ENCODE measurements at regions not wholly inside any gene's neighbourhood (a gene's known extent, or its start where the extent isn't known, plus 50 kb on each side); places are given as distances from the start of the nearest gene placed in this dataset.

DNA sequence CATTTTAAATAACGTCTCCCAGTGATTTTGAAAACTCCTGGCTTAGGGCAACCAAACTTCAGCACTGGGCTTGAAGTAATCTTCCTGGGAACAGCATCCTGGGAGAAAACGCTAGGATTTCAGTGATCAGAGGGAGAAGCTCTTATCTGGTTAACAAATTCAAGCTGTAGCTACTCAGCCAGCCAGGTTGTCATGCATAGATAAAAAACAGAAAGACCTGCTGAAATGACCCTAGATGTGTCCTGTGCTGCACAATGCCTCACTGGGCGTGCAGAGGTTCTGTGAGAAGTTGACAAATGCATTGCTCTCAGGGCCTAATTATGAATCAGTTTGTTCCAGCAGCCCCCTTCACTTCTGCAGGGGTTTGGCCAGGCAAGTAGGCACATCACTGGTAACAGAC lies 68.9 kb upstream of the CHCHD3 start:
- no peaks in the 10 kb centered on the region for H3K4me1 ChIP-seq (ENCODE audit: insufficient read depth, low read length)
- H4K91ac ChIP-seq (ENCODE audit: insufficient read length, low read depth, low read length) = no peak overlapping the region
- H3K36me3 Mint-ChIP-seq (ENCODE audit: insufficient read depth in 1 of 3, low read depth in 3 of 3) = no peaks in the 10 kb centered on the region
- H3K9me3 Mint-ChIP-seq = no peaks in the 10 kb centered on the region
- H2BK20ac ChIP-seq (ENCODE audit: low read depth, low read length, poor library complexity, severe bottlenecking) = peak overlapping the region; percentile 26
- no peak overlapping the region for H2BK15ac ChIP-seq (ENCODE audit: low read depth, low read length)
- no peak overlapping the region for H2BK5ac ChIP-seq (ENCODE audit: insufficient read length, low read length)
- WGBS (ENCODE audit: extremely low coverage, insufficient read length, low lambda C conversion rate) = no CpG with 5 or more reads among the region's 3 CpGs
- no peak overlapping the region for H3K9ac ChIP-seq (ENCODE audit: extremely low read depth, insufficient read length, low read length)
- DNase-seq = no peak
- H3K27me3 Mint-ChIP-seq (ENCODE audit: low read depth) = no peaks in the 10 kb centered on the region
- H2BK12ac ChIP-seq (ENCODE audit: insufficient read length, low read depth, low read length) = no peak overlapping the region
- H3K23me2 ChIP-seq (ENCODE audit: insufficient read length, low read depth, low read length, poor library complexity, severe bottlenecking) = no peaks in the 10 kb centered on the region
- H3K56ac ChIP-seq (ENCODE audit: insufficient read length, low read depth, low read length) = no peak overlapping the region
- no peak overlapping the region for H3K23ac ChIP-seq (ENCODE audit: insufficient read length, low read depth, low read length)
- no peak overlapping the region for H3K4me3 Mint-ChIP-seq
- no peak overlapping the region for H3K4me2 ChIP-seq (ENCODE audit: insufficient read depth, insufficient read length, low read length)
- H3K27me3 ChIP-seq (ENCODE audit: insufficient read depth, low read length) = no peaks in the 10 kb centered on the region
- H3K9me3 ChIP-seq (ENCODE audit: control insufficient read depth, low read depth, low read length) = no peaks in the 10 kb centered on the region
- H3K4ac ChIP-seq (ENCODE audit: low read depth, low read length) = no peak overlapping the region
- no peak overlapping the region for H2AK5ac ChIP-seq (ENCODE audit: insufficient read length, low read length)
- H3T11ph ChIP-seq (ENCODE audit: low read length) = no peak overlapping the region
- no peak overlapping the region for H3K18ac ChIP-seq (ENCODE audit: insufficient read length, low read depth, low read length)
- H3K79me1 ChIP-seq (ENCODE audit: insufficient read depth, low read depth, low read length, poor library complexity, severe bottlenecking) = no peaks in the 10 kb centered on the region
- H4K5ac ChIP-seq (ENCODE audit: insufficient read length, low read depth, low read length) = no peak overlapping the region
- H3K27ac Mint-ChIP-seq = no peak overlapping the region
- H2AFZ ChIP-seq (ENCODE audit: low read length) = no peak overlapping the region
- H4K20me1 ChIP-seq (ENCODE audit: control insufficient read depth, insufficient read depth, insufficient read length) = no peaks in the 10 kb centered on the region
- H4K8ac ChIP-seq (replicated peaks; ENCODE audit: insufficient read length, low read depth, low read length) = no peak overlapping the region
- no peak overlapping the region for H3K27ac ChIP-seq (ENCODE audit: insufficient read length, low read depth, low read length)
- H3K4me1 Mint-ChIP-seq = peaks cover 6 to 10% of the 10 kb centered on the region in 2 experiments
- no peaks in the 10 kb centered on the region for H3K79me2 ChIP-seq (ENCODE audit: insufficient read depth, low read length)
- no peak overlapping the region for H2BK120ac ChIP-seq (ENCODE audit: low read depth, low read length, poor library complexity, severe bottlenecking)
- H3K14ac ChIP-seq (ENCODE audit: insufficient read depth, low read length) = no peak overlapping the region
- no peak for TF ChIP-seq CTCF (conservative IDR thresholded peaks at IDR 0.05)
